Central memory CD8-positive, alpha-beta T cell (primary cell): ENCODE measurements at regions not wholly inside any gene's neighbourhood (a gene's known extent, or its start where the extent isn't known, plus 50 kb on each side); places are given as distances from the start of the nearest gene placed in this dataset.
"Not testable (repeated sequence)": the region's sequence is repeated elsewhere in the genome, so short reads cannot be mapped to it uniquely, and the experiment has no call there.

Source experiments
- ATAC-seq: fragments of 150-1000 bp; cut with Tn5 transposase; replicated peaks from 2 replicates; pipeline ENCODE4 v1.10.0; 2022; ENCODE audit warnings: mild to moderate bottlenecking, moderate FRiP score, moderate number of reproducible peaks; ENCODE audit not compliant: poor library complexity, severe bottlenecking; ENCODE audit errors: extremely low read depth
- DNase-seq, 2 donors: peaks; one replicate each; pipeline ENCODE4 v3.0.0; 2021; ENCODE audit warnings: low spot score in 2 of 2
- H3K27ac Mint-ChIP-seq: one replicate; pipeline ENCODE4 v1.8.0; 2022; ENCODE audit warnings: low read depth, mild to moderate bottlenecking, moderate library complexity, mixed read lengths
- H3K27me3 Mint-ChIP-seq: one replicate; pipeline ENCODE4 v1.8.0; 2022; ENCODE audit warnings: mixed read lengths
- H3K36me3 Mint-ChIP-seq: one replicate; pipeline ENCODE4 v1.8.0; 2022; ENCODE audit warnings: mild to moderate bottlenecking, moderate library complexity, mixed read lengths; ENCODE audit not compliant: insufficient read depth
- H3K4me1 Mint-ChIP-seq: one replicate; pipeline ENCODE4 v1.8.0; 2022; ENCODE audit warnings: mixed read lengths
- H3K4me3 Mint-ChIP-seq: one replicate; pipeline ENCODE4 v1.8.0; 2022; ENCODE audit warnings: mild to moderate bottlenecking, moderate library complexity, mixed read lengths
- H3K9me3 Mint-ChIP-seq: one replicate; pipeline ENCODE4 v1.8.0; 2022; ENCODE audit warnings: mixed read lengths

DNA sequence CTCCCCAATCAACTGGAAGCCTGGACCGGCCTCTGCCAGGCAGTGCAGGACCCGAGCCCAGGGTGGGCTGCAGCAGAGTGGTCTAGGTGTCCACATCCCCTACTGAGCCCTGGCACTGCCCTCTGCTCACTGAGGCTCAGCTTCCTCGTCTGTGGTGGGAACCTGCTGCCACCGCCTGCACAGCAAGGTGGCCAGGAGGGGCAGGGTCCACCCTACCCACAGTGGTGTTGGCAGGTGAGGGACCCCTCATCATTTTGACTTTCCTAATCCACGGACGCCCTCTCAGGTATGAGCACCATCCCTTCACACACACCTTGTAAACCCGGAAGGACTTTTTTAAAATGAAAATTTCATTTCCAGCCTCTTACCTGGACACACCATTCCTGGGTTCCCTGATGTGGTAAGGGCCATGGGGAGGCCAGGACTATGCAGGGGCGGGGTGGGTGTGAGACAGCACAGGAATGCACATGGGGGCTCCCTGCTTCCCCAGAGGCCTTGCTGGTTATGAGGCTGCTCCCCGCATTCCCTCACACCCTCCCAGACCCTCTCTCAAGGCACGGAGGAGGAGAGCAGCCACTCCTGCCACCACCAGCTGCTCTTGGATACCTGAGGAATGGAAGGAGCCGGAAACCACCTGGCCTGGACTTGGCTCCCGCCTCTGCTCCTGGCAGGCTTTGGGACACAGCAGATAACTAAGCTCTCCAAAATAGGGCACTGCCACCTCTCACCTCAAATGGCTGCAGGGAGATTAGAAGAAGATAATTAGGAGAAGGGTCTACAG lies 185.9 kb upstream of the TPM1 start:
- H3K4me3 Mint-ChIP-seq, result no peak overlapping the region
- ATAC-seq, result no peak
- H3K27me3 Mint-ChIP-seq, result peaks cover 37% of the 10 kb centered on the region
- H3K9me3 Mint-ChIP-seq, result no peaks in the 10 kb centered on the region
- peaks cover 15% of the 10 kb centered on the region for H3K4me1 Mint-ChIP-seq
- peaks cover 2% of the 10 kb centered on the region for H3K36me3 Mint-ChIP-seq
- H3K27ac Mint-ChIP-seq, result no peak overlapping the region
- no peak for DNase-seq

- H3K9me3 Mint-ChIP-seq, result no peaks in the 10 kb centered on the region
- peaks cover 2% of the 10 kb centered on the region for H3K36me3 Mint-ChIP-seq
- peaks cover 45% of the 10 kb centered on the region for H3K27me3 Mint-ChIP-seq
- H3K27ac Mint-ChIP-seq, result no peak overlapping the region
- peaks cover 15% of the 10 kb centered on the region for H3K4me1 Mint-ChIP-seq
- DNase-seq, result peak in 1 of 2 donors; percentile 18
- H3K4me3 Mint-ChIP-seq, result peak overlapping the region; percentile 56
- ATAC-seq, result peak; percentile 92
Measured at GRCh38 chr15:62857411-62857853, 185.1 kb upstream of the TPM1 start.

- no peak overlapping the region for H3K4me3 Mint-ChIP-seq
- H3K9me3 Mint-ChIP-seq, result no peaks in the 10 kb centered on the region
- peaks cover 2% of the 10 kb centered on the region for H3K36me3 Mint-ChIP-seq
- H3K27me3 Mint-ChIP-seq, result peaks cover 50% of the 10 kb centered on the region
- ATAC-seq (no peak), DNase-seq (no peak)
- peaks cover 15% of the 10 kb centered on the region for H3K4me1 Mint-ChIP-seq
- no peak overlapping the region for H3K27ac Mint-ChIP-seq
Measured at GRCh38 chr15:62858343-62858742, 184.2 kb upstream of the TPM1 start.

DNA sequence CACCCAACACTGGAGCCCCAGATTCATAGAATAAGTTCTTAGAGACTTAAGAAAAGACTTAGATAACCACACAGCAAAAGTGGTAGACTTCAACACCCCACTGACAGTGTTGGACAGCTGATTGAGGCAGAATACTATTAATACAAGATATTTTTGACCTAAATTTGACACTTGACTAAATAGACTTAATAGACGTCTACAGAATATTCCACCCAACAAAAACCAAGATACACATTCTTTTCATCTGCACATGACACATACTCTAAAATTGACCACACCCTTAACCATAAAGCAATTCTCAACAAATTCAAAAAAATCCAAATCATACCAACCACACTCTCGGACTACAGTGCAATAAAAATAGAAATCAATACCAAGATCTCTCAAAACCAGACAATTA lies 179.8 kb upstream of the TPM1 start:
- H3K27ac Mint-ChIP-seq, result no peak overlapping the region
- peaks cover under 1% of the 10 kb centered on the region for H3K4me1 Mint-ChIP-seq
- DNase-seq, result no peak
- no peak for ATAC-seq
- H3K9me3 Mint-ChIP-seq, result no peaks in the 10 kb centered on the region
- peaks cover under 1% of the 10 kb centered on the region for H3K36me3 Mint-ChIP-seq
- H3K27me3 Mint-ChIP-seq, result peaks cover 37% of the 10 kb centered on the region
- no peak overlapping the region for H3K4me3 Mint-ChIP-seq

GRCh38 chr15:62866366-62866765 lies 176.2 kb upstream of the TPM1 start:
- Mint-ChIP-seq H3K9me3 (no peaks in the 10 kb centered on the region), H3K4me3 (no peak overlapping the region), H3K27ac (no peak overlapping the region), H3K27me3 (peaks cover 15% of the 10 kb centered on the region), H3K36me3 (no peaks in the 10 kb centered on the region), H3K4me1 (no peaks in the 10 kb centered on the region)
- DNase-seq, result no peak
- no peak for ATAC-seq

- Mint-ChIP-seq H3K4me3 (no peak overlapping the region), H3K36me3 (no peaks in the 10 kb centered on the region), H3K9me3 (no peaks in the 10 kb centered on the region), H3K27ac (no peak overlapping the region), H3K27me3 (peaks cover under 1% of the 10 kb centered on the region), H3K4me1 (no peaks in the 10 kb centered on the region)
- DNase-seq (no peak), ATAC-seq (no peak)
Measured at GRCh38 chr15:62867844-62868243, 174.7 kb upstream of the TPM1 start.

GRCh38 chr15:62868507-62868906 lies 174.0 kb upstream of the TPM1 start:
- Mint-ChIP-seq H3K27ac (no peak overlapping the region), H3K27me3 (peaks cover 3% of the 10 kb centered on the region)
- no peak for ATAC-seq

DNA sequence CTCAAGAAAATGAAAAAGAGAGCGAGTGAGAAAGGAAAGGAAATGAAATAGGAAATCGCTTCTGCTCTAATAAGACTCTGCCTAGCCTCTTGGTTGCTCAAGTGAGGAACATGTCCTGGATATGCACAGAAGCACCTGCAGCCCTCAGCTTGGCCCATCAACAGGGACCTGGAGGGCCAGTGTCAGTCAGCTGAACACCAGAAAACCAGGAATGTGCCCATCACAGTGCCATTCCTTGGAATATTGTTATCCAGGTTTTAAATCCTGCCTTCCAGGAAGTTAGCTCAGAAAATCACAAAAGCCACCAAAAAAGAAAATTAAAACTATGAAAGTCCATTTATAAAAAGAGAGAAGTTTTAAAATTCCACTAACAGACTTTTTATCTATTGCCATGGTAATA lies 173.4 kb upstream of the TPM1 start:
- no peaks in the 10 kb centered on the region for H3K4me1 Mint-ChIP-seq
- H3K27ac Mint-ChIP-seq, result no peak overlapping the region
- H3K36me3 Mint-ChIP-seq, result no peaks in the 10 kb centered on the region
- DNase-seq (no peak), ATAC-seq (no peak)
- H3K4me3 Mint-ChIP-seq, result no peak overlapping the region
- H3K27me3 Mint-ChIP-seq, result peaks cover 9% of the 10 kb centered on the region
- no peaks in the 10 kb centered on the region for H3K9me3 Mint-ChIP-seq

More at GRCh38 chr15:62868507-62868906, 174.0 kb upstream of the TPM1 start:
- Mint-ChIP-seq H3K9me3 (no peaks in the 10 kb centered on the region), H3K4me3 (no peak overlapping the region), H3K4me1 (no peaks in the 10 kb centered on the region), H3K36me3 (no peaks in the 10 kb centered on the region)
- DNase-seq, result no peak

GRCh38 chr15:62870216-62870615 lies 172.3 kb upstream of the TPM1 start:
- Mint-ChIP-seq H3K27me3 (peaks cover 9% of the 10 kb centered on the region), H3K9me3 (no peaks in the 10 kb centered on the region), H3K4me3 (no peak overlapping the region), H3K36me3 (no peaks in the 10 kb centered on the region), H3K4me1 (no peaks in the 10 kb centered on the region), H3K27ac (no peak overlapping the region)
- no peak for ATAC-seq
- no peak for DNase-seq

- DNase-seq, H3K9me3 Mint-ChIP-seq, H3K36me3 Mint-ChIP-seq, H3K4me1 Mint-ChIP-seq, H3K27ac Mint-ChIP-seq, H3K27me3 Mint-ChIP-seq, H3K4me3 Mint-ChIP-seq, ATAC-seq: not testable (repeated sequence)
Measured at GRCh38 chr15:62870701-62871100, 171.8 kb upstream of the TPM1 start.

DNA sequence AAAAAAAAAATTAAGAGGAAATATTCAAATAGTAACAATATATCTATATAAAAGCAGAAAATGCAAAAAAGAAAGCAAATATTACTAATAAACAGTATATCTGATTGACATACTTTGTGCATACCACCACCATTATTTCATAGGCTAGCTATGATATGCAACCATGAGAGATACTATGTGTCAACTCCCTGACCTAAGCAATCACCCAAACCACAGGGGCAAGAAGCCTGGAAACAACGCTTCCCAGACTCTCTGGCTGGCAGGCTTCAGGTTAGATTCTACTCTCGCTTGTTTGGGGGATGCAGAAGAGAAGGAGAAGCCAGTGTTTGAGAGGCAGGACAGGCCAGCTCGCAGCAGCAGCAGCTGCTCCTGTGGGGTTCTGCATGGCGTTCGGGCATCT lies 169.3 kb upstream of the TPM1 start:
- no peak overlapping the region for H3K27ac Mint-ChIP-seq
- DNase-seq (no peak), ATAC-seq (no peak)
- H3K36me3 Mint-ChIP-seq, result no peaks in the 10 kb centered on the region
- H3K27me3 Mint-ChIP-seq, result peaks cover 20% of the 10 kb centered on the region
- no peak overlapping the region for H3K4me3 Mint-ChIP-seq
- no peaks in the 10 kb centered on the region for H3K4me1 Mint-ChIP-seq
- H3K9me3 Mint-ChIP-seq, result no peaks in the 10 kb centered on the region

- Mint-ChIP-seq H3K27me3 (peaks cover 22% of the 10 kb centered on the region), H3K4me3 (no peak overlapping the region), H3K4me1 (no peaks in the 10 kb centered on the region), H3K27ac (no peak overlapping the region), H3K9me3 (no peaks in the 10 kb centered on the region), H3K36me3 (no peaks in the 10 kb centered on the region)
- ATAC-seq, result no peak
- no peak for DNase-seq
Measured at GRCh38 chr15:62874064-62874463, 168.5 kb upstream of the TPM1 start.

GRCh38 chr15:62874959-62875625 lies 167.5 kb upstream of the TPM1 start:
- no peak overlapping the region for H3K4me3 Mint-ChIP-seq
- peaks cover 33% of the 10 kb centered on the region for H3K27me3 Mint-ChIP-seq
- H3K36me3 Mint-ChIP-seq, result no peaks in the 10 kb centered on the region
- ATAC-seq (no peak), DNase-seq (no peak)
- no peaks in the 10 kb centered on the region for H3K4me1 Mint-ChIP-seq
- H3K9me3 Mint-ChIP-seq, result no peaks in the 10 kb centered on the region
- no peak overlapping the region for H3K27ac Mint-ChIP-seq
